Ovary (tissue), 3 donors: ENCODE measurements at regions not wholly inside any gene's neighbourhood (a gene's known extent, or its start where the extent isn't known, plus 50 kb on each side); places are given as distances from the start of the nearest gene placed in this dataset.

ENCODE experiments used
- CTCF ChIP-seq, 3 donors: fragments of 450-650 bp in 2 of 3; fragments of 200-600 bp in 1 of 3; IDR thresholded peaks; one replicate each; pipeline versions ENCODE4 v1.5.1 to v1.8.0; 2016 to 2022; ENCODE audit warnings: antibody characterized with exemption in 3 of 3, mild to moderate bottlenecking in 1 of 3
- EP300 ChIP-seq: sonication (generic); formaldehyde crosslinking; IDR thresholded peaks from one replicate; pipeline ENCODE4 v1.6.1; 2017; ENCODE audit warnings: antibody characterized with exemption
- POLR2A ChIP-seq: fragments of 450-650 bp; IDR thresholded peaks from one replicate; pipeline ENCODE4 v1.6.1; 2017; ENCODE audit warnings: antibody characterized with exemption, mild to moderate bottlenecking, moderate library complexity
- donor health status: DM: no; HTN: no; CAD: no.

DNA sequence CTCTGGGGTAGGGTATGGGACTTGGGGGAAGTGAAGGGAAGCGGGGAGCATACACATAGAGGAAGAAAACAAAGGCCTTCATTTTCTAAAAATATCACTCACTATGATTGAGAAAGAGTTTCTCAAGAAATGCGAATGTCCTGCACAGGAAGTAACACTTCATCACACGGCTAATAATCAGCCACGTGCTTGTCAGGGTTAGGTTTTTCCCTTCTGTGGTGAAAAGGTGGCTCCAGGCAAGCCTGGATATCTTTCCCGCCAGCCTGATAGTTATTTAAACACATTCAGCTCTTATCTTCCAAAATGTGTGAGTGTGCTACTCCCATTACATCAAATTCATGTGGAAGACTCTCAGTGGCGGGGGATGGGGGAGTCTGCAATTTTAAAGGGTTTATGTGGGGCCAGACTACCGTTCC, 166.4 kb upstream of the ADO start:
- TF ChIP-seq EP300, result no peak
- no peak for TF ChIP-seq CTCF (IDR thresholded peaks at IDR 0.05)
- TF ChIP-seq POLR2A, result no peak
